Parathyroid adenoma (tissue), 2 donors: ENCODE measurements at regions not wholly inside any gene's neighbourhood (a gene's known extent, or its start where the extent isn't known, plus 50 kb on each side); places are given as distances from the start of the nearest gene placed in this dataset.

Experiments
- H2AFZ ChIP-seq: fragments of 300-600 bp; sonication (generic); one replicate; pipeline ENCODE4 v1.7.0; 2017; ENCODE audit warnings: antibody characterized with exemption, mild to moderate bottlenecking
- H3K27ac ChIP-seq: fragments of 300-600 bp; sonication (generic); one replicate; pipeline ENCODE4 v1.7.0; 2017
- H3K27me3 ChIP-seq: fragments of 300-600 bp; sonication (generic); one replicate; pipeline ENCODE4 v1.7.0; 2017; ENCODE audit warnings: low read length; ENCODE audit not compliant: control insufficient read depth, insufficient read depth
- H3K36me3 ChIP-seq: fragments of 300-600 bp; sonication (generic); one replicate; pipeline ENCODE4 v1.7.0; 2017; ENCODE audit warnings: low read length; ENCODE audit not compliant: control insufficient read depth, insufficient read depth
- H3K4me1 ChIP-seq: fragments of 300-600 bp; sonication (generic); one replicate; pipeline ENCODE4 v1.7.0; 2017; ENCODE audit warnings: control low read depth
- H3K4me2 ChIP-seq: fragments of 300-600 bp; sonication (generic); one replicate; pipeline ENCODE4 v1.7.0; 2017; ENCODE audit warnings: low read length
- H3K4me3 ChIP-seq: fragments of 300-600 bp; sonication (generic); one replicate; pipeline ENCODE4 v1.7.0; 2017; ENCODE audit warnings: low read depth, low read length
- H3K79me2 ChIP-seq: fragments of 300-600 bp; sonication (generic); one replicate; pipeline ENCODE4 v1.7.0; 2017; ENCODE audit warnings: control low read depth
- H3K9ac ChIP-seq: fragments of 300-600 bp; sonication (generic); one replicate; pipeline ENCODE4 v1.7.0; 2017; ENCODE audit warnings: mild to moderate bottlenecking
- H3K9me3 ChIP-seq: fragments of 300-600 bp; sonication (generic); one replicate; pipeline ENCODE4 v1.7.0; 2017; ENCODE audit warnings: low read length; ENCODE audit not compliant: control insufficient read depth
- TF ChIP-seq, protein P1 (sequence below): fragments of 300-600 bp; sonication (generic); IDR thresholded peaks from one replicate; pipeline ENCODE4 v1.7.0; 2017; ENCODE audit warnings: antibody characterized with exemption, mild to moderate bottlenecking
- donor health status: primary hyperparathyroidism.

DNA sequence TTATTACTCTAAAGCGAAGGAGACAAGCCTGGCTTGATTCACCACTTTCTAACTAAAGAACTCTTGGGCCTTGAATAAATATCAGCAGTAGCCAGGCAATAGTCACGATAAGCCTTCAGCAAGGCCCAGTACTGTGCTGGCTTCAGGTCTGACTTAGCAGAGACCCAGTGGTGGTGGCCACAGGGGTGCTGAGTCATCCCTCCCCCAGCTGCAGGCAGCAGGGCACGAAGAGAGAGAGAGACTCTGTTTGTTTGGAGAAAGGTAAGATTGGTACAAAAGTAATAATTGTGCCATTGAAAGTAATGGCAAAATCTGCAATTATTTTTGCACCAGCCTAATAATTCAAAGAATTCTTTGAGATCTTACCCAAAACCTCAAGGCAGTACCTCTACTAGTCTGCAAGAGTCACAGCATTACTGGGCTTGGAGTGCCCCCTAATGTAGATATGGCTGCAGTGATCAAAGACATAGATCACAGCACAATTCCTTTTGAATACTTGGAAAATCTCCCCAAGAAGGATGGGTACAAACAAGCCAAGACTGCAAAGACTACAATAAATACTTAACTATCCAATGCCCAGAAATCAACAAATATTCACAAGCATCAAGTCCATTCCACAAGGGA lies 159.5 kb upstream of the USP38 start:
- no peaks in the 10 kb centered on the region for H3K27me3 ChIP-seq
- no peak overlapping the region for H3K27ac ChIP-seq
- H3K4me1 ChIP-seq: no peaks in the 10 kb centered on the region
- TF ChIP-seq, protein P1, sequence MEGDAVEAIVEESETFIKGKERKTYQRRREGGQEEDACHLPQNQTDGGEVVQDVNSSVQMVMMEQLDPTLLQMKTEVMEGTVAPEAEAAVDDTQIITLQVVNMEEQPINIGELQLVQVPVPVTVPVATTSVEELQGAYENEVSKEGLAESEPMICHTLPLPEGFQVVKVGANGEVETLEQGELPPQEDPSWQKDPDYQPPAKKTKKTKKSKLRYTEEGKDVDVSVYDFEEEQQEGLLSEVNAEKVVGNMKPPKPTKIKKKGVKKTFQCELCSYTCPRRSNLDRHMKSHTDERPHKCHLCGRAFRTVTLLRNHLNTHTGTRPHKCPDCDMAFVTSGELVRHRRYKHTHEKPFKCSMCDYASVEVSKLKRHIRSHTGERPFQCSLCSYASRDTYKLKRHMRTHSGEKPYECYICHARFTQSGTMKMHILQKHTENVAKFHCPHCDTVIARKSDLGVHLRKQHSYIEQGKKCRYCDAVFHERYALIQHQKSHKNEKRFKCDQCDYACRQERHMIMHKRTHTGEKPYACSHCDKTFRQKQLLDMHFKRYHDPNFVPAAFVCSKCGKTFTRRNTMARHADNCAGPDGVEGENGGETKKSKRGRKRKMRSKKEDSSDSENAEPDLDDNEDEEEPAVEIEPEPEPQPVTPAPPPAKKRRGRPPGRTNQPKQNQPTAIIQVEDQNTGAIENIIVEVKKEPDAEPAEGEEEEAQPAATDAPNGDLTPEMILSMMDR: no peak
- no peaks in the 10 kb centered on the region for H3K9me3 ChIP-seq
- no peak overlapping the region for H2AFZ ChIP-seq
- no peak overlapping the region for H3K4me2 ChIP-seq
- no peaks in the 10 kb centered on the region for H3K79me2 ChIP-seq
- no peak overlapping the region for H3K4me3 ChIP-seq
- H3K36me3 ChIP-seq: no peaks in the 10 kb centered on the region
- H3K9ac ChIP-seq: no peak overlapping the region

DNA sequence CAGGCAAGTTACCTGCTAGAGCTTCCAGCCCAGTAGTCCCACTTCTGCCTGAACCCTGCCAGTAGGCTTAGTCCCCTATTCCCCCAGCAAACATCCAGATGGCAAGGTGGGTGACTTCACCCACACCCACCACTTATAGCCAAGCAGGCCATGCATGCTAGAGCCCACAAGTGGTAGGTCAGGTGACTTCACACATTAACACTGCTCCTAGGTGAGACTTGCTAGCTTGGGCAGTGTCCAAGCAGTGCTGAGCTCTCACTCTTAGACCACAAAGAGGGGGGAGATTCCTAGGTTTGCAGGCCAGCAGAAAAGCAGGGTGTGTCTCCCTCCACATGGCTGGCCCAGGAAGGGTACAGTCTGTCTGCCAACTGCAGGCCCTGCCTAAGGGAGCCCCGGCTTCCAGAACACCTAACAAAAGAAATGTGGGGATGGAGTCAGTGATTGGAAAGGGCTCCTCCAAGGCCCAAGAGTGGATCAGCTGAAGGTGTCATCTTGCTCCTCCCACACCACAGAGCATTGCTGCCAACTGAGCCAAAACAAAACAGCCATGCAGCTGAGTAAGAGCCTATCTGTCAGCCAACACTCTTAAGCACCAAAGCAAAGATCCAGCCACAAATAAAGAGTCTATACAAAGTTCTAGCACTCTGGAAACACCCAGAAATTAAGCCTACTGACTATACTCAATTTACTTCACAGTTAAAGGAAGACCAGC lies 158.1 kb upstream of the USP38 start:
- H3K27ac ChIP-seq: no peak overlapping the region
- no peak overlapping the region for H3K9ac ChIP-seq
- TF ChIP-seq, protein P1: no peak
- no peak overlapping the region for H2AFZ ChIP-seq
- no peaks in the 10 kb centered on the region for H3K27me3 ChIP-seq
- no peaks in the 10 kb centered on the region for H3K9me3 ChIP-seq
- H3K4me1 ChIP-seq: no peaks in the 10 kb centered on the region
- H3K36me3 ChIP-seq: no peaks in the 10 kb centered on the region
- no peak overlapping the region for H3K4me2 ChIP-seq
- H3K79me2 ChIP-seq: no peaks in the 10 kb centered on the region
- H3K4me3 ChIP-seq: no peak overlapping the region

DNA sequence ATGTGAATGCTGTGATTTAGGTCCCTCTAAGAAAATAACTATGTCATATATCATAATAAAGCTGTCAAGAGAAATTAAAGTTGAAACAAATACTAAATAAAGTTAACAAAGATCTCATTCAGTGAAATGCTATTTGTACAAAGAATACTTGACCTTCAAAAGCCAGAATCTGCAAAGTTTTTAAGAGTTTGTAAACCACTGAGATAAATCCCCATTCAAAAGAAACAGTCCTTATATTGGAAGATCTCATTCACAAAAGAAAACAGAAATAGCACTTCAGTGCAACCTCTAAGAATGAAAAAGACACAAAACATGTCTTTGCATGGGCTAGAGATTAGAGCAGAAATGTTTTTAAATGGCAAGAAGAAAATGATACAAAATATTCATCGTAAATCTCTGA lies 149.1 kb upstream of the USP38 start:
- no peaks in the 10 kb centered on the region for H3K4me1 ChIP-seq
- no peak overlapping the region for H3K4me2 ChIP-seq
- H3K27me3 ChIP-seq: no peaks in the 10 kb centered on the region
- H3K9me3 ChIP-seq: no peaks in the 10 kb centered on the region
- H2AFZ ChIP-seq: no peak overlapping the region
- no peak overlapping the region for H3K4me3 ChIP-seq
- H3K79me2 ChIP-seq: no peaks in the 10 kb centered on the region
- no peaks in the 10 kb centered on the region for H3K36me3 ChIP-seq
- H3K9ac ChIP-seq: no peak overlapping the region
- no peak overlapping the region for H3K27ac ChIP-seq
- TF ChIP-seq, protein P1: no peak

DNA sequence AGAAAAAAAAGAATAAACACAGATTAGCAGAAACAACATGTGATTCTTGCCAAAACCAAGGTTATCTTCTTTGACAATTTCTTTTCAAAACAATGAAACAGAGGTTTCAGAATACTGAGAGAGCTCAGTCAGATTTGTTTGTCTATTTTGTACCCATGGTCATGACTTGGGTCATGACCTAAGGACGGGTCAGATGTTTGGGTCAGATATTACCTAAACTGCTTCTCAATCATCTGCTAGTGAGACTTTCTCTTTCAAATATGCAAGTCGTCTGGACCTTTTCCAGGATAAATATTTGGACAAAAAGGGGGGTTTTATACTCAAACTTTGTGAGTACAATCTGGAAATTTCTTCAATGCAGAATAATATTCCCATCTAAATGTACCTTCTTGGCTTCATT lies 148.3 kb upstream of the USP38 start:
- Histone ChIP-seq H3K4me1 (no peaks in the 10 kb centered on the region), H3K9ac (no peak overlapping the region), H3K4me3 (no peak overlapping the region), H3K27ac (no peak overlapping the region), H3K27me3 (no peaks in the 10 kb centered on the region), H3K79me2 (no peaks in the 10 kb centered on the region), H3K36me3 (no peaks in the 10 kb centered on the region), H3K9me3 (no peaks in the 10 kb centered on the region), H2AFZ (no peak overlapping the region), H3K4me2 (no peak overlapping the region)
- TF ChIP-seq, protein P1: no peak

DNA sequence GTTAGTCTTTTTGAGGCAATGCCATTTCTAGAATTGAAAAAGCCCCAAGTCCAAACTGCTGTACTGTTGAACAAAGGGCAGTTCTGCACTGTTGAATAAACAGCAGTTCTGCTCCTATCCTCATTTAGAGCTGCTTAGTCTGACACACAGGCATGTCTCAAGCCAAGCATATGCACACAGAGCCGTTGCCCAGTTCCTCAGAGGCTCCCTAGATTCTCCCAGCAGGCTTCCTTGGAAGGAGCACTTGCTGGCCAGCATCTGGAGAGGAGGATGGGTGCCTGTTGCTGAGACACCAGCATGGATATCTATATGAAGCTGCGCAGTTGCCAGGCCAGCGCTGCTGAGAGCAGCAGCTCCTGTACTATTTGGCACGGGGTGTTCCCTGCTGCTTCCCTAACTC lies 138.3 kb upstream of the USP38 start:
- no peak overlapping the region for H3K4me3 ChIP-seq
- H3K4me1 ChIP-seq: no peaks in the 10 kb centered on the region
- no peaks in the 10 kb centered on the region for H3K79me2 ChIP-seq
- H3K27ac ChIP-seq: no peak overlapping the region
- H3K36me3 ChIP-seq: no peaks in the 10 kb centered on the region
- no peak overlapping the region for H3K9ac ChIP-seq
- no peaks in the 10 kb centered on the region for H3K27me3 ChIP-seq
- no peak overlapping the region for H2AFZ ChIP-seq
- TF ChIP-seq, protein P1: no peak
- no peaks in the 10 kb centered on the region for H3K9me3 ChIP-seq
- no peak overlapping the region for H3K4me2 ChIP-seq
